Mucosa of descending colon (tissue), 3 donors: ENCODE measurements at regions not wholly inside any gene's neighbourhood (a gene's known extent, or its start where the extent isn't known, plus 50 kb on each side); places are given as distances from the start of the nearest gene placed in this dataset.

Experiments
- ATAC-seq: fragments of 200-7000 bp; cut with Tn5 transposase; one replicate; pipeline ENCODE4 v1.9.1; 2020; ENCODE audit warnings: mild to moderate bottlenecking, moderate library complexity
- DNase-seq, 3 donors: peaks; one replicate each; pipeline ENCODE4 v3.0.0-alpha.2; 2020
- H3K36me3 ChIP-seq: fragments of 200-600 bp; one replicate; pipeline ENCODE4 v1.8.0; 2021; ENCODE audit warnings: low read depth, mild to moderate bottlenecking
- H3K4me1 ChIP-seq: fragments of 200-600 bp; one replicate; pipeline ENCODE4 v1.8.0; 2021; ENCODE audit warnings: low read depth, mild to moderate bottlenecking
- H3K4me3 ChIP-seq: fragments of 200-600 bp; one replicate; pipeline ENCODE4 v1.8.0; 2021; ENCODE audit warnings: mild to moderate bottlenecking
- H3K9me3 ChIP-seq: fragments of 200-600 bp; one replicate; pipeline ENCODE4 v1.8.0; 2021; ENCODE audit warnings: mild to moderate bottlenecking
- CTCF ChIP-seq: fragments of 200-600 bp; IDR thresholded peaks from one replicate; pipeline ENCODE4 v1.8.0; 2022; ENCODE audit warnings: antibody characterized with exemption, mild to moderate bottlenecking
- intact Hi-C, 2 donors: fragments of 100-400 bp; cut with DNase I in 1 of 2; cut with micrococcal nuclease in 1 of 2; formaldehyde crosslinking; loops; one replicate each; pipeline versions ENCODE4 v1.11.0 to v1.11.1; 2022; cut with DNase I, micrococcal nuclease
- donor health status: DM: no; HTN: no; CAD: no; lungs with moderate emphysema.
- donor health status: DM: no; HTN: no; CAD: no.
- donor health status: DM: no; HTN: yes; CAD: no.

GRCh38 chr14:101001311-101002069 is 98.0 kb upstream of the RTL1 start:
- Histone ChIP-seq H3K4me1 (no peaks in the 10 kb centered on the region), H3K9me3 (no peaks in the 10 kb centered on the region), H3K4me3 (no peak overlapping the region), H3K36me3 (no peaks in the 10 kb centered on the region)
- no peak for TF ChIP-seq CTCF
- ATAC-seq (no peak), DNase-seq (no peak)
- intact Hi-C loops, result no loop called here

GRCh38 chr14:101002738-101003137 is 99.2 kb upstream of the RTL1 start:
- no peaks in the 10 kb centered on the region for H3K36me3 ChIP-seq
- DNase-seq (no peak), ATAC-seq (no peak)
- H3K4me3 ChIP-seq, result no peak overlapping the region
- no peaks in the 10 kb centered on the region for H3K4me1 ChIP-seq
- TF ChIP-seq CTCF, result no peak
- intact Hi-C loops, result no loop called here
- H3K9me3 ChIP-seq, result no peaks in the 10 kb centered on the region

GRCh38 chr14:101004176-101004575 is 100.7 kb upstream of the RTL1 start:
- intact Hi-C loops, result no loop called here
- no peak for DNase-seq
- Histone ChIP-seq H3K4me1 (no peaks in the 10 kb centered on the region), H3K9me3 (no peaks in the 10 kb centered on the region), H3K4me3 (no peak overlapping the region), H3K36me3 (no peaks in the 10 kb centered on the region)
- no peak for ATAC-seq
- no peak for TF ChIP-seq CTCF

GRCh38 chr14:101004954-101005353 is 101.4 kb upstream of the RTL1 start:
- intact Hi-C loops, result no loop called here
- ATAC-seq, result no peak

GRCh38 chr14:101005447-101005846 is 101.9 kb upstream of the RTL1 start:
- ATAC-seq (no peak), DNase-seq (no peak)
- H3K4me1 ChIP-seq, result no peaks in the 10 kb centered on the region
- H3K4me3 ChIP-seq, result no peak overlapping the region
- intact Hi-C loops, result no loop called here
- no peaks in the 10 kb centered on the region for H3K36me3 ChIP-seq
- TF ChIP-seq CTCF, result no peak
- H3K9me3 ChIP-seq, result no peaks in the 10 kb centered on the region

More at GRCh38 chr14:101004954-101005353, 101.4 kb upstream of the RTL1 start:
- no peak overlapping the region for H3K4me3 ChIP-seq
- no peak for TF ChIP-seq CTCF
- H3K4me1 ChIP-seq, result no peaks in the 10 kb centered on the region
- no peaks in the 10 kb centered on the region for H3K9me3 ChIP-seq
- H3K36me3 ChIP-seq, result no peaks in the 10 kb centered on the region
- DNase-seq, result no peak
